T-cell (primary cell): ENCODE measurements at regions not wholly inside any gene's neighbourhood (a gene's known extent, or its start where the extent isn't known, plus 50 kb on each side); places are given as distances from the start of the nearest gene placed in this dataset.

Experiments
- ATAC-seq, 4 experiments: fragments of 200-7000 bp in 3 of 4; fragments of 150-1000 bp in 1 of 4; cut with Tn5 transposase; replicated peaks in 1 of 4; 1 replicate in 3 of 4; 2 replicates in 1 of 4; pipeline ENCODE4 v1.10.0; 2021; ENCODE audit warnings: moderate library complexity in 3 of 4, mild to moderate bottlenecking in 2 of 4, moderate number of reproducible peaks in 1 of 4
- CTCF ChIA-PET, 2 donors: fragments of 300-600 bp; sonication (Branson Sonifier 250); formaldehyde crosslinking; loops; one replicate each; lab custom pipeline; 2022; ENCODE audit warnings: antibody characterized with exemption in 2 of 2; lab: Charles Lee
- POLR2A ChIA-PET, 2 donors: fragments of 300-600 bp; sonication (Branson Sonifier 250); formaldehyde crosslinking; loops; one replicate each; lab custom pipeline; 2022; ENCODE audit warnings: antibody characterized with exemption in 2 of 2; lab: Charles Lee
- DNase-seq, 35 experiments: peaks; one replicate each; pipeline versions ENCODE4 v3.0.0 to v3.0.0-alpha.2; 2013 to 2023
- H3K27ac ChIP-seq: one replicate; pipeline ENCODE4 v1.5.1; 2013; ENCODE audit warnings: low read length
- H3K27me3 ChIP-seq, 2 experiments: replicated peaks in 1 of 2; 1 replicate in 1 of 2; 2 replicates in 1 of 2; pipeline versions ENCODE4 v1.6.1 to v1.7.0; 2013; ENCODE audit warnings: low read length in 1 of 2, mixed read lengths in 1 of 2; ENCODE audit not compliant: control insufficient read depth in 2 of 2, insufficient read depth in 2 of 2; ENCODE audit errors: extremely low read depth in 1 of 2
- H3K36me3 ChIP-seq, 2 donors: 1 replicate in 1 of 2; 2 replicates in 1 of 2; pipeline versions ENCODE4 v1.6.1 to v1.7.0; 2013; ENCODE audit warnings: low read length in 1 of 2; ENCODE audit not compliant: control insufficient read depth in 2 of 2, insufficient read depth in 1 of 2; ENCODE audit errors: extremely low read depth in 1 of 2
- H3K4me1 ChIP-seq, 2 experiments: 1 replicate in 1 of 2; 2 replicates in 1 of 2; pipeline versions ENCODE4 v1.6.1 to v1.7.0; 2013; ENCODE audit warnings: low read length in 2 of 2, mixed read lengths in 1 of 2; ENCODE audit not compliant: insufficient read depth in 2 of 2, control insufficient read depth in 1 of 2; ENCODE audit errors: extremely low read depth in 1 of 2
- H3K4me3 ChIP-seq, 2 donors: 1 replicate in 1 of 2; 2 replicates in 1 of 2; pipeline versions ENCODE4 v1.5.1 to v1.7.0; 2013; ENCODE audit warnings: mild to moderate bottlenecking in 2 of 2, low read length in 1 of 2, moderate library complexity in 1 of 2; ENCODE audit not compliant: control insufficient read depth in 1 of 2; ENCODE audit errors: extremely low read depth in 1 of 2
- H3K9me3 ChIP-seq: 2 replicates; pipeline ENCODE4 v1.7.0; 2013
- H3K27ac Mint-ChIP-seq, 2 donors: one replicate each; pipeline ENCODE4 v1.8.0; 2020 to 2021; ENCODE audit warnings: mild to moderate bottlenecking in 2 of 2, mixed read lengths in 2 of 2
- H3K27me3 Mint-ChIP-seq, 2 donors: one replicate each; pipeline ENCODE4 v1.8.0; 2021 to 2022; ENCODE audit warnings: mixed read lengths in 2 of 2
- H3K36me3 Mint-ChIP-seq: one replicate; pipeline ENCODE4 v1.8.0; 2021; ENCODE audit warnings: mixed read lengths
- H3K4me1 Mint-ChIP-seq, 3 donors: one replicate each; pipeline ENCODE4 v1.8.0; 2020 to 2022; ENCODE audit warnings: mixed read lengths in 3 of 3, mild to moderate bottlenecking in 1 of 3
- H3K4me3 Mint-ChIP-seq, 3 donors: one replicate each; pipeline ENCODE4 v1.8.0; 2020 to 2022; ENCODE audit warnings: mild to moderate bottlenecking in 3 of 3, mixed read lengths in 3 of 3, moderate library complexity in 3 of 3
- H3K9me3 Mint-ChIP-seq, 3 donors: one replicate each; pipeline ENCODE4 v1.8.0; 2020 to 2022; ENCODE audit warnings: mixed read lengths in 3 of 3
- WGBS: methylation state at CpG from one replicate; pipeline ENCODE4 v1.1.5; 2013; ENCODE audit warnings: missing lambda C conversion rate; ENCODE audit not compliant: insufficient coverage; 5-methylcytosine and 5-hydroxymethylcytosine counted together

GRCh38 chr5:130875656-130876055 is 289.4 kb downstream of the HINT1 start:
- CTCF ChIA-PET: no interaction called here
- ATAC-seq: no peak

DNA sequence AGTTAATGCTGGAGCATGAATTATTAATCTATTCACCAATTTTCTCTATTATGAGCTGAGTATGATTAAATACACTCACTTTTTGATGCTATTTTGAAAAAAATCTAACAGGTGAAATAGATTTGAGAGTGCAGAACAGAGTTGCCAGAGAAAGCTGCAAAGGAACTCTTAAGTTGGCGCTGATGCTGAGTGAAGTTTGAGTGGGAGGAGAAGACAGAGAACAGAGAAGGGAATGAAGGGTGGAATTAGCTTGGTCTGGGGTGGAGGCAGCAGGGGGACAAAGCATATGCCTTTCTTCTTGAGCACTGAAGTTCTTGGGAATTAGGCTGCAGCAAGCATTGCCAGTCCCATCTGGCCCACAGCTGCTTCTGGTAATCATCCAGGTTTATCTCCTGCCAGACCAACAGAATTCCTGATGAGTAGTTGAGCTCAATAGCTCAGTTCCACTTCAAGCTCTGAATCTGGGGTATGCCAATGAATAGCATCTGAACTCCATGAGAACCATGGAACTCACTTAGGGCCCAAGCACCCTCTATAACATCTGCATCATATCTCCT is 290.1 kb downstream of the HINT1 start:
- Histone ChIP-seq H3K9me3 (no peaks in the 10 kb centered on the region), H3K4me1 (no peaks in the 10 kb centered on the region), H3K27ac (no peak overlapping the region), H3K36me3 (no peaks in the 10 kb centered on the region), H3K27me3 (no peaks in the 10 kb centered on the region), H3K4me3 (no peak overlapping the region)
- Mint-ChIP-seq H3K4me1 (no peaks in the 10 kb centered on the region), H3K36me3 (no peaks in the 10 kb centered on the region), H3K27me3 (peaks cover 3 to 7% of the 10 kb centered on the region in 2 donors), H3K4me3 (no peak overlapping the region), H3K9me3 (no peaks in the 10 kb centered on the region), H3K27ac (no peak overlapping the region)
- ChIA-PET POLR2A (interaction anchor here in 1 of 2 donors (0.6 kb wide), 1 partner anchor 12 kb away, joined by 3 read pairs; no protein-coding TSS in a partner anchor), CTCF (interaction anchor here in 1 of 2 donors (0.6 kb wide), 2 partner anchors 11 to 236 kb away, joined by 3 read pairs; no protein-coding TSS in a partner anchor)
- no peak for DNase-seq
- WGBS: 100% methylated on average over 1 of the region's 1 CpG
- no peak for ATAC-seq

More at GRCh38 chr5:130875656-130876055, 289.4 kb downstream of the HINT1 start:
- Mint-ChIP-seq H3K4me1 (no peaks in the 10 kb centered on the region), H3K27ac (no peak overlapping the region), H3K36me3 (no peaks in the 10 kb centered on the region), H3K27me3 (peaks cover 3 to 7% of the 10 kb centered on the region in 2 donors), H3K9me3 (no peaks in the 10 kb centered on the region), H3K4me3 (no peak overlapping the region)
- DNase-seq: no peak
- no CpG with 5 or more reads among the region's 1 CpG for WGBS
- POLR2A ChIA-PET: no interaction called here
- no peak overlapping the region for H3K27ac ChIP-seq
- no peaks in the 10 kb centered on the region for H3K27me3 ChIP-seq
- H3K36me3 ChIP-seq: no peaks in the 10 kb centered on the region
- no peak overlapping the region for H3K4me3 ChIP-seq
- H3K4me1 ChIP-seq: no peaks in the 10 kb centered on the region
- H3K9me3 ChIP-seq: no peaks in the 10 kb centered on the region

GRCh38 chr5:130871346-130872086 is 293.5 kb downstream of the HINT1 start:
- WGBS: 87% methylated on average over 4 of the region's 7 CpGs
- Mint-ChIP-seq H3K4me1 (no peaks in the 10 kb centered on the region), H3K4me3 (no peak overlapping the region), H3K36me3 (no peaks in the 10 kb centered on the region), H3K9me3 (no peaks in the 10 kb centered on the region), H3K27ac (no peak overlapping the region), H3K27me3 (no peaks in the 10 kb centered on the region)
- POLR2A ChIA-PET: interaction anchor here in 1 of 2 donors (0.5 kb wide), 1 partner anchor 501 kb away, joined by 3 read pairs; no protein-coding TSS in a partner anchor
- Histone ChIP-seq H3K4me3 (no peak overlapping the region), H3K9me3 (no peaks in the 10 kb centered on the region), H3K27me3 (no peaks in the 10 kb centered on the region), H3K27ac (no peak overlapping the region), H3K36me3 (no peaks in the 10 kb centered on the region), H3K4me1 (no peaks in the 10 kb centered on the region)
- CTCF ChIA-PET: interaction anchor here (0.5 to 3.4 kb wide), 19 partner anchors 10 to 1019 kb away, joined by 3 to 35 read pairs (median 4); no protein-coding TSS in a partner anchor
- ATAC-seq (peak in 2 of 4 experiments; percentile 51 to 57), DNase-seq (peak in 29 of 35 experiments; percentile 0 to 73 (median 21))

GRCh38 chr5:130870691-130871090 is 294.4 kb downstream of the HINT1 start:
- Histone ChIP-seq H3K4me1 (no peaks in the 10 kb centered on the region), H3K27ac (no peak overlapping the region), H3K36me3 (no peaks in the 10 kb centered on the region), H3K27me3 (no peaks in the 10 kb centered on the region), H3K9me3 (no peaks in the 10 kb centered on the region), H3K4me3 (no peak overlapping the region)
- Mint-ChIP-seq H3K27ac (no peak overlapping the region), H3K4me3 (no peak overlapping the region), H3K4me1 (no peaks in the 10 kb centered on the region), H3K36me3 (no peaks in the 10 kb centered on the region), H3K9me3 (no peaks in the 10 kb centered on the region), H3K27me3 (no peaks in the 10 kb centered on the region)
- 100% methylated on average over 1 of the region's 2 CpGs for WGBS
- CTCF ChIA-PET: interaction anchor here (0.8 to 3.4 kb wide), 13 partner anchors 9 to 552 kb away, joined by 3 to 35 read pairs (median 7); no protein-coding TSS in a partner anchor
- no peak for ATAC-seq
- no peak for DNase-seq
- POLR2A ChIA-PET: interaction anchor here in 1 of 2 donors (0.6 kb wide), 1 partner anchor 241 kb away, joined by 4 read pairs; no protein-coding TSS in a partner anchor

GRCh38 chr5:130868186-130868840 is 296.7 kb downstream of the HINT1 start:
- Mint-ChIP-seq H3K36me3 (peaks cover 6% of the 10 kb centered on the region), H3K9me3 (peaks cover 0 to 9% (median 0%) of the 10 kb centered on the region in 3 donors), H3K4me1 (no peaks in the 10 kb centered on the region), H3K27me3 (peaks cover 2 to 13% of the 10 kb centered on the region in 2 donors), H3K27ac (no peak overlapping the region), H3K4me3 (no peak overlapping the region)
- H3K36me3 ChIP-seq: no peaks in the 10 kb centered on the region
- H3K27ac ChIP-seq: no peak overlapping the region
- no peak overlapping the region for H3K4me3 ChIP-seq
- no peaks in the 10 kb centered on the region for H3K27me3 ChIP-seq
- DNase-seq (no peak), ATAC-seq (no peak)
- H3K4me1 ChIP-seq: no peaks in the 10 kb centered on the region
- 100% methylated on average over 1 of the region's 1 CpG for WGBS
- CTCF ChIA-PET: interaction anchor here (0.6 to 1.3 kb wide), 4 partner anchors 77 to 436 kb away, joined by 3 to 4 read pairs (median 3); no protein-coding TSS in a partner anchor
- POLR2A ChIA-PET: interaction anchor here in 1 of 2 donors (0.7 kb wide), 1 partner anchor 232 kb away, joined by 4 read pairs; no protein-coding TSS in a partner anchor
- H3K9me3 ChIP-seq: no peaks in the 10 kb centered on the region
